RWPE1 (cell line): ENCODE measurements at regions not wholly inside any gene's neighbourhood (a gene's known extent, or its start where the extent isn't known, plus 50 kb on each side); places are given as distances from the start of the nearest gene placed in this dataset.

Experiments
- CTCF ChIA-PET: fragments of 350-600 bp; sonication (Branson Sonifier 250); formaldehyde crosslinking; extraction: SDS; loops from one replicate; lab custom pipeline; 2021; lab: Yijun Ruan, JAX
- POLR2A ChIA-PET: fragments of 400-600 bp; formaldehyde crosslinking; extraction: SDS; loops from one replicate; lab custom pipeline; 2020; ENCODE audit warnings: antibody characterized with exemption; ENCODE audit not compliant: low non-redundant PET; lab: Yijun Ruan, JAX
- DNase-seq: peaks from one replicate; pipeline ENCODE4 v3.0.0; 2012; ENCODE audit warnings: low spot score
- H3K27ac ChIP-seq: fragments of 450-650 bp; 2 replicates; pipeline ENCODE4 v1.5.1; 2017
- TF ChIP-seq, protein P1 (sequence below): fragments of 450-650 bp; conservative IDR thresholded peaks from 2 replicates; pipeline ENCODE4 v1.5.1; 2017; ENCODE audit warnings: low read depth, mild to moderate bottlenecking

GRCh38 chr7:21131897-21132296, 296.0 kb upstream of the SP4 start:
- TF ChIP-seq, protein P1, sequence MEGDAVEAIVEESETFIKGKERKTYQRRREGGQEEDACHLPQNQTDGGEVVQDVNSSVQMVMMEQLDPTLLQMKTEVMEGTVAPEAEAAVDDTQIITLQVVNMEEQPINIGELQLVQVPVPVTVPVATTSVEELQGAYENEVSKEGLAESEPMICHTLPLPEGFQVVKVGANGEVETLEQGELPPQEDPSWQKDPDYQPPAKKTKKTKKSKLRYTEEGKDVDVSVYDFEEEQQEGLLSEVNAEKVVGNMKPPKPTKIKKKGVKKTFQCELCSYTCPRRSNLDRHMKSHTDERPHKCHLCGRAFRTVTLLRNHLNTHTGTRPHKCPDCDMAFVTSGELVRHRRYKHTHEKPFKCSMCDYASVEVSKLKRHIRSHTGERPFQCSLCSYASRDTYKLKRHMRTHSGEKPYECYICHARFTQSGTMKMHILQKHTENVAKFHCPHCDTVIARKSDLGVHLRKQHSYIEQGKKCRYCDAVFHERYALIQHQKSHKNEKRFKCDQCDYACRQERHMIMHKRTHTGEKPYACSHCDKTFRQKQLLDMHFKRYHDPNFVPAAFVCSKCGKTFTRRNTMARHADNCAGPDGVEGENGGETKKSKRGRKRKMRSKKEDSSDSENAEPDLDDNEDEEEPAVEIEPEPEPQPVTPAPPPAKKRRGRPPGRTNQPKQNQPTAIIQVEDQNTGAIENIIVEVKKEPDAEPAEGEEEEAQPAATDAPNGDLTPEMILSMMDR = no peak
- ChIA-PET POLR2A (no interaction called here), CTCF (no interaction called here)
- no peak overlapping the region for H3K27ac ChIP-seq
- DNase-seq = no peak

DNA sequence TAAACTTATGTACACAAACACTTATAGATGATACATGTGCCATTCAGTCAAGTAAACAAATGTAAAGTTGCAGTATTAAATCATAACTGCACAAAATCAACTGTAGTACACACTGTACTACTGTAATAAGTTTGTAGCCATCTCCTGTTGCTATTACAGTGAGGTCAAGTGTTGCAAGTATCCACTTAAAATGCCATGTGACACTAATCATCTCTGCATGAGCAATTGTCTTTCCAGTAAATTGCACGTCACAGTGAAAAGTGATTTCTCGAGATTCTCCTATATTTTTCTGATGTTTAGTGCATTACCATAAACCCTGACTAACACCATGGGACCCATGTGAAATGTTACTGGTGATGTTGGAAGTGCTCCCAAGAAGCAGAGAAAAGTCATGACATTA, 293.3 kb upstream of the SP4 start:
- H3K27ac ChIP-seq = no peak overlapping the region
- DNase-seq = no peak
- TF ChIP-seq, protein P1 = no peak
- ChIA-PET CTCF (interaction anchor here (0.6 kb wide), 1 partner anchor 9 kb away, joined by 5 read pairs; no protein-coding TSS in a partner anchor), POLR2A (no interaction called here)

GRCh38 chr7:21135437-21135836, 292.4 kb upstream of the SP4 start:
- TF ChIP-seq, protein P1 = no peak
- no peak for DNase-seq
- no peak overlapping the region for H3K27ac ChIP-seq
- CTCF ChIA-PET = interaction anchor here (1.0 kb wide), 1 partner anchor 350 kb away, joined by 4 read pairs; no protein-coding TSS in a partner anchor
- POLR2A ChIA-PET = no interaction called here

DNA sequence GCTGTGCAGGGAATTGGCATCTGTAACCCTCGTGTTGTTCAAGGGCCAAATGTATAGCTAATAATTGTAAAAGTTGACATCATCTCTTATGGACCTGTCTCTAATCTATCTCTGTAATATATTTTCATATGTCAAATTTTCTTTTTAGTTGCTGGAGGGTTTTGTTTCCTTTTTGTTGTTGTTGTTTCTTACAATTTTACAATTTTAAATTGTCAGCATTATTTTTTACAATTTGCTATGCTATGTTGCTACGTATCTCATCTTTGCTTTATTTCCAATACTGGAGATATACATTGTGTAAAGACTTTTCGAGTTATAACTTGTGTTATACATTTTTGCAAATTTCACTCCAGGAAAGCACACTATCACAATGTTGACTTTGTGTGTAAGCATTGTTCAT, 290.2 kb upstream of the SP4 start:
- TF ChIP-seq, protein P1 = no peak
- no peak for DNase-seq
- POLR2A ChIA-PET = no interaction called here
- CTCF ChIA-PET = no interaction called here
- no peak overlapping the region for H3K27ac ChIP-seq

- DNase-seq = peak; percentile 20
- CTCF ChIA-PET = no interaction called here
- POLR2A ChIA-PET = no interaction called here
- TF ChIP-seq, protein P1 = no peak
- no peak overlapping the region for H3K27ac ChIP-seq
Measured at GRCh38 chr7:21140622-21141021, 287.3 kb upstream of the SP4 start.

GRCh38 chr7:21141476-21141875, 286.4 kb upstream of the SP4 start:
- no peak overlapping the region for H3K27ac ChIP-seq
- CTCF ChIA-PET = interaction anchor here (0.7 kb wide), 1 partner anchor 411 kb away, joined by 3 read pairs; no protein-coding TSS in a partner anchor
- POLR2A ChIA-PET = no interaction called here

More at GRCh38 chr7:21141476-21141875, 286.4 kb upstream of the SP4 start:
- TF ChIP-seq, protein P1 = no peak
- DNase-seq = no peak
